ENCODE measurements at regions not wholly inside any gene's neighbourhood (a gene's known extent, or its start where the extent isn't known, plus 50 kb on each side); places are given as distances from the start of the nearest gene placed in this dataset.
"Not testable (repeated sequence)": the region's sequence is repeated elsewhere in the genome, so short reads cannot be mapped to it uniquely, and the experiment has no call there.

- peak; percentile 52 for DNase-seq (ENCODE audit: low read depth)
Observed at GRCh38 chr3:28575746-28576613, 227.4 kb upstream of the AZI2 start.

- no peak for DNase-seq (ENCODE audit: low read depth)
Observed at GRCh38 chr3:28576614-28577200, 228.1 kb upstream of the AZI2 start.

GRCh38 chr3:28577941-28578500, 229.4 kb upstream of the AZI2 start:
- DNase-seq (ENCODE audit: low read depth), result no peak

GRCh38 chr3:28586325-28586724, 237.7 kb upstream of the AZI2 start:
- DNase-seq (ENCODE audit: low read depth), result no peak

- no peak for DNase-seq (ENCODE audit: low read depth)
Observed at GRCh38 chr3:28587723-28588122, 239.1 kb upstream of the AZI2 start.

- DNase-seq (ENCODE audit: low read depth), result no peak
Observed at GRCh38 chr3:28590216-28590615, 241.6 kb upstream of the AZI2 start.

GRCh38 chr3:28590860-28591259, 242.2 kb upstream of the AZI2 start:
- peak; percentile 16 for DNase-seq (ENCODE audit: low read depth)

GRCh38 chr3:28595372-28595771, 246.7 kb upstream of the AZI2 start:
- peak; percentile 8 for DNase-seq (ENCODE audit: low read depth)

GRCh38 chr3:28597452-28597851, 248.8 kb upstream of the AZI2 start:
- no peak for DNase-seq (ENCODE audit: low read depth)

- DNase-seq (ENCODE audit: low read depth), result no peak
Observed at GRCh38 chr3:28598165-28598564, 249.5 kb upstream of the AZI2 start.

GRCh38 chr3:28601291-28601690, 252.7 kb upstream of the AZI2 start:
- no peak for DNase-seq (ENCODE audit: low read depth)

- no peak for DNase-seq (ENCODE audit: low read depth)
Observed at GRCh38 chr3:28606283-28606682, 257.7 kb upstream of the AZI2 start.

- DNase-seq (ENCODE audit: low read depth), result no peak
Observed at GRCh38 chr3:28612232-28612631, 263.6 kb upstream of the AZI2 start.

- DNase-seq (ENCODE audit: low read depth), result no peak
Observed at GRCh38 chr3:28613511-28614106, 265.0 kb upstream of the AZI2 start.

- no peak for DNase-seq (ENCODE audit: low read depth)
Observed at GRCh38 chr3:28615071-28615470, 266.4 kb upstream of the AZI2 start.

GRCh38 chr3:28615971-28616370, 267.3 kb upstream of the AZI2 start:
- DNase-seq (ENCODE audit: low read depth), result no peak

- DNase-seq (ENCODE audit: low read depth), result peak; percentile 74
Observed at GRCh38 chr3:28617821-28618220, 269.2 kb upstream of the AZI2 start.

- DNase-seq (ENCODE audit: low read depth), result no peak
Observed at GRCh38 chr3:28623106-28623505, 274.5 kb upstream of the AZI2 start.

- no peak for DNase-seq (ENCODE audit: low read depth)
Observed at GRCh38 chr3:28624084-28624483, 275.5 kb upstream of the AZI2 start.

GRCh38 chr3:28627843-28628242, 279.2 kb upstream of the AZI2 start:
- DNase-seq (ENCODE audit: low read depth), result not testable (repeated sequence)

- DNase-seq (ENCODE audit: low read depth), result no peak
Observed at GRCh38 chr3:28634019-28634418, 285.4 kb upstream of the AZI2 start.

- DNase-seq (ENCODE audit: low read depth), result peak; percentile 25
Observed at GRCh38 chr3:28637742-28638141, 289.1 kb upstream of the AZI2 start.
